PC-3 (cell line): ENCODE measurements at regions not wholly inside any gene's neighbourhood (a gene's known extent, or its start where the extent isn't known, plus 50 kb on each side); places are given as distances from the start of the nearest gene placed in this dataset.

ENCODE experiments used
- EZH2 ChIP-seq: fragments of 300-600 bp; sonication (generic); IDR thresholded peaks from one replicate; pipeline ENCODE4 v1.6.1; 2017; ENCODE audit warnings: antibody characterized with exemption, mild to moderate bottlenecking, low read length; ENCODE audit not compliant: unreplicated experiment
- EZH2phosphoT487 ChIP-seq: fragments of 300-600 bp; sonication (generic); IDR thresholded peaks from 2 replicates; pipeline ENCODE4 v1.6.1; 2018; ENCODE audit warnings: mild to moderate bottlenecking, antibody characterized with exemption, low read length, borderline replicate concordance
- TF ChIP-seq, protein P1 (sequence below): fragments of 300-600 bp; sonication (generic); conservative IDR thresholded peaks from 2 replicates; pipeline ENCODE4 v1.5.1; 2017; ENCODE audit warnings: antibody characterized with exemption, low read depth, mild to moderate bottlenecking, low read length

DNA sequence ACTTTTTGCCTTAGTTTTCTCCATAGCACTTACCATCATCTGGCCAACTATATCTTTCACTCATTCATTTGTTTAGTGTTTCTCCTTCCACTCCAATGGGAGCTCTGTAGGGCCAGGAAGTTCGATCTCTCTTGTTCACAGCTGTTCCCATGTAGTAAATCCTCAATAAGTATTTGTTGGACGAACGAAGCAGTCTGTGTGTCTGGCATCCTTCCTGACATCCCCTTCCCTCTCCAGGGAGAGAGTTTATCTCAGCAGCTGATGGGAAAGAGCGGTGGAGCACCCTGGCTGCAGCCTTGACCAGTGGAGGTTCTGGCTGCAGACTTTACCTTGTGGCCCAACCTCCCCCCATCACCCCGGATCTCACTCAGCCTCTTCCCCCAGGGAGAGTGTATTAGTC lies 141.7 kb downstream of the CHST1 start:
- TF ChIP-seq, protein P1, sequence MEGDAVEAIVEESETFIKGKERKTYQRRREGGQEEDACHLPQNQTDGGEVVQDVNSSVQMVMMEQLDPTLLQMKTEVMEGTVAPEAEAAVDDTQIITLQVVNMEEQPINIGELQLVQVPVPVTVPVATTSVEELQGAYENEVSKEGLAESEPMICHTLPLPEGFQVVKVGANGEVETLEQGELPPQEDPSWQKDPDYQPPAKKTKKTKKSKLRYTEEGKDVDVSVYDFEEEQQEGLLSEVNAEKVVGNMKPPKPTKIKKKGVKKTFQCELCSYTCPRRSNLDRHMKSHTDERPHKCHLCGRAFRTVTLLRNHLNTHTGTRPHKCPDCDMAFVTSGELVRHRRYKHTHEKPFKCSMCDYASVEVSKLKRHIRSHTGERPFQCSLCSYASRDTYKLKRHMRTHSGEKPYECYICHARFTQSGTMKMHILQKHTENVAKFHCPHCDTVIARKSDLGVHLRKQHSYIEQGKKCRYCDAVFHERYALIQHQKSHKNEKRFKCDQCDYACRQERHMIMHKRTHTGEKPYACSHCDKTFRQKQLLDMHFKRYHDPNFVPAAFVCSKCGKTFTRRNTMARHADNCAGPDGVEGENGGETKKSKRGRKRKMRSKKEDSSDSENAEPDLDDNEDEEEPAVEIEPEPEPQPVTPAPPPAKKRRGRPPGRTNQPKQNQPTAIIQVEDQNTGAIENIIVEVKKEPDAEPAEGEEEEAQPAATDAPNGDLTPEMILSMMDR: no peak
- TF ChIP-seq EZH2 (no peak), EZH2phosphoT487 (no peak)
